ENCODE measurements at regions not wholly inside any gene's neighbourhood (a gene's known extent, or its start where the extent isn't known, plus 50 kb on each side); places are given as distances from the start of the nearest gene placed in this dataset.

DNA sequence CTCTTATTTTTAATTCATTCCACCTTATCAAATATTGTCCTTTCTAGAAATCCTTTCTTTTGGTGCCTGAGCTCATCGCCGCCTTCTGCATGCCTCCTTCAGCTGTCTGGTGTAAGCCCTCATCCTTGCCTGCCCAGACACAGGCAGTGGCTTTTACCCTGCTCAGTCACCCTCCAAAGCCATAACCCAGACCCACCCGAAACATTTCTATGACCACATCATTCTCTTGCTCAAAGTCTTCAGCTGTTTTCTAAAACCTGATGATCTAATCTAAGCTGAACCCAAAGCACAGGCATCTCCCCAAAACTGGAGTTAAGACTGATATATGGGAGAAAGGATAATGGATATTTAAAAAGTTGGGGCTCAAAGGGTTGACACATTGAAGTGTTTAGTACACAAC, 753.7 kb upstream of the SGCG start:
- no peaks in the 10 kb centered on the region for H4K20me1 ChIP-seq (ENCODE audit: control insufficient read depth, insufficient read depth, insufficient read length)
- no peak overlapping the region for H3K4me2 ChIP-seq (ENCODE audit: insufficient read depth, insufficient read length, low read length)
- no peak for DNase-seq
- no peaks in the 10 kb centered on the region for H3K27me3 Mint-ChIP-seq (ENCODE audit: low read depth)
- H2AFZ ChIP-seq (ENCODE audit: low read length): no peak overlapping the region
- H3K36me3 Mint-ChIP-seq (ENCODE audit: insufficient read depth in 1 of 3, low read depth in 3 of 3): no peaks in the 10 kb centered on the region
- H3K23me2 ChIP-seq (ENCODE audit: insufficient read length, low read depth, low read length, poor library complexity, severe bottlenecking): no peaks in the 10 kb centered on the region
- no peak overlapping the region for H3K14ac ChIP-seq (ENCODE audit: insufficient read depth, low read length)
- no peaks in the 10 kb centered on the region for H3K27me3 ChIP-seq (ENCODE audit: insufficient read depth, low read length)
- no peak overlapping the region for H3K56ac ChIP-seq (ENCODE audit: insufficient read length, low read depth, low read length)
- no peak overlapping the region for H2BK20ac ChIP-seq (ENCODE audit: low read depth, low read length, poor library complexity, severe bottlenecking)
- no peak overlapping the region for H2AK5ac ChIP-seq (ENCODE audit: insufficient read length, low read length)
- no peak overlapping the region for H3T11ph ChIP-seq (ENCODE audit: low read length)
- no peaks in the 10 kb centered on the region for H3K4me1 ChIP-seq (ENCODE audit: insufficient read depth, low read length)
- no peak for TF ChIP-seq CTCF (conservative IDR thresholded peaks at IDR 0.05)
- H3K9ac ChIP-seq (ENCODE audit: extremely low read depth, insufficient read length, low read length): no peak overlapping the region
- H3K23ac ChIP-seq (ENCODE audit: insufficient read length, low read depth, low read length): no peak overlapping the region
- no peak overlapping the region for H3K27ac Mint-ChIP-seq
- H2BK120ac ChIP-seq (ENCODE audit: low read depth, low read length, poor library complexity, severe bottlenecking): no peak overlapping the region
- H4K5ac ChIP-seq (ENCODE audit: insufficient read length, low read depth, low read length): no peak overlapping the region
- H2BK15ac ChIP-seq (ENCODE audit: low read depth, low read length): no peak overlapping the region
- no peak overlapping the region for H3K4ac ChIP-seq (ENCODE audit: low read depth, low read length)
- no peak overlapping the region for H4K8ac ChIP-seq (replicated peaks; ENCODE audit: insufficient read length, low read depth, low read length)
- no peak overlapping the region for H2BK12ac ChIP-seq (ENCODE audit: insufficient read length, low read depth, low read length)
- no peak overlapping the region for H3K4me3 Mint-ChIP-seq
- no peak overlapping the region for H3K27ac ChIP-seq (ENCODE audit: insufficient read length, low read depth, low read length)
- no peaks in the 10 kb centered on the region; a peak in 1 of 4 replicates for H3K4me1 Mint-ChIP-seq
- no peaks in the 10 kb centered on the region for H3K79me1 ChIP-seq (ENCODE audit: insufficient read depth, low read depth, low read length, poor library complexity, severe bottlenecking)
- H3K9me3 Mint-ChIP-seq: no peaks in the 10 kb centered on the region
- H3K79me2 ChIP-seq (ENCODE audit: insufficient read depth, low read length): no peaks in the 10 kb centered on the region
- WGBS (ENCODE audit: extremely low coverage, insufficient read length, low lambda C conversion rate): no CpG with 5 or more reads among the region's 3 CpGs
- no peak overlapping the region for H3K18ac ChIP-seq (ENCODE audit: insufficient read length, low read depth, low read length)
- H2BK5ac ChIP-seq (ENCODE audit: insufficient read length, low read length): no peak overlapping the region
- no peaks in the 10 kb centered on the region for H3K9me3 ChIP-seq (ENCODE audit: control insufficient read depth, low read depth, low read length)
- H4K91ac ChIP-seq (ENCODE audit: insufficient read length, low read depth, low read length): no peak overlapping the region
